HG03457 (cell line): ENCODE measurements at regions not wholly inside any gene's neighbourhood (a gene's known extent, or its start where the extent isn't known, plus 50 kb on each side); places are given as distances from the start of the nearest gene placed in this dataset.

Source experiments
- ATAC-seq: cut with Tn5 transposase; IDR thresholded peaks from one replicate; pipeline ENCODE4 v1.9.1; 2021; ENCODE audit warnings: moderate number of reproducible peaks; ENCODE audit not compliant: unreplicated experiment

DNA sequence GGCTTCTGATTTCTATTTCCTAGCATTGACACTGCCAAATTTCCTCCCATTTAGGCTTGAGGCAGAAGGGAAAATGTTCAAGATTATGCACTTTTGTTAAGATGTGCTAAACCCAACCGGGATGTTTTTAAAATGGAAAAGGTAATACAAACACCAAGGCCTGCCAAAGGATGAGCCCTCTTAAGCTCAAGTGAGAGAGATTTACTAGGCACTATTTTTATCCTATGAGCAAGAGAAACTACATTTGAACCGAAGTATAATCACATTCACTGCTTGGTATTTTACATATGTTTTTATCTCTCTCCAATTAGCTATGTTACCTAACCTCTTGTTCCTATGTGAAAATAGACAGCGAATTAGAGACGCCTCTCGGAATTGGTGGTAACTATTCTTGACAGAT, 295.8 kb downstream of the GABRB3 start:
- no peak for ATAC-seq

GRCh38 chr15:26475554-26475953, 297.3 kb downstream of the GABRB3 start:
- ATAC-seq: no peak

DNA sequence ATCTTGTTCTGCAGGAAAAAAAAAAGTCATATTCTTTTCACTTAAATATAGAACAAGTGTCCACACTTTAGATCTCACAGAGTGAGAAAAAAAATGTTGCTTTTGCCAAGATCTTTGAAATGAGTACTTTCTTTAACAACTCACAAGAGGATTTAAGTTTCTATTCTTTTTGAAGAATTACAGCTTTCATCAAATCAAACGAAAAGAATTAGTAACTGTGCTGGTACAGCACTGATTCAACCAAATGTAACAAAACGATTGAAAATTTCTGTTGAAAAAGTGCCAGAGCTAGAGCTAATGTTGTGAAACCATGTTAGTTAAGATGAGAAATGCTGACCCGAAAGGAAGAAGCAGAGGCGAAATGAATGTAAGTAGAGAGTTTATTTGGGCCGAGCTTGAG, 300.2 kb downstream of the GABRB3 start:
- no peak for ATAC-seq

GRCh38 chr15:26461847-26462608, 310.8 kb downstream of the GABRB3 start:
- ATAC-seq: no peak

DNA sequence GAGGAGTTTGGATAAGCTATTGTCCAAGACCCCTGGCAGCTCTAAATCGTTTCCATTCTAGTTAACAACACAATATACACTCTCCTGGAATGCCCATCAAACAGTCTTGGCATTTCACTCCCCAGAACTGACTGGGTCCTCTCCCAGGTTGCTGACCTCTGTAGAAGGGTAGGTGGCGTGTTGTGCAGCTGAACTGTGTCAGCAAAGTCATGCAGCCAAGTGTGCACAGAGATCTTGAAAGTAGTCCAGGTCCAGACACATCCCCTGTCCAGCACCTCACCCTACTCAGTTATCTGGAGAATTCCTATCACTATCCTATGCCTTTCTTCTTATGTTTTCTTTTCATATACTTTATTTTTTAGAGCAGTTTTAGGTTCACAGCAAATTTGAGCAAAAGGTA, 312.7 kb downstream of the GABRB3 start:
- no peak for ATAC-seq

- no peak for ATAC-seq
Measured at GRCh38 chr15:26455828-26456227, 317.0 kb downstream of the GABRB3 start.

GRCh38 chr15:26453914-26454313, 319.0 kb downstream of the GABRB3 start:
- ATAC-seq: no peak

DNA sequence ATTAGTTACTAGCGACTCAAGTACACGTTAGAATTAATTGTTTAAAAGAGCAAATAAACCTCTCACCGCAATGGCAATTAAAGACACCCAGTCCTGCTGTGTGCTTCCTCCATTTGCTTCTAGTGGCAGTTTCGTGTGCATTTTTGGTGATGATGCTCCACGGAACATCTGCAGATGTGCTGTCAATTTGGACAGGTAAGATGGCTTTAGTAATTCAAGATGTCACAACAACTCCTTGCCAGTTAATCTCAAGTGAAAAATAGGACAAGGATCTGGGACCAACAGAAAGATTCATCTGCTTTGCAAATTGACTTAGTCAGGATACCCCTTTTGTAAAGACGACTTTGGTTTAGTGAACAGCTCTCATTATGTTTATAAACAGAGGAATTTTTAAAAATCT, 320.9 kb downstream of the GABRB3 start:
- no peak for ATAC-seq

DNA sequence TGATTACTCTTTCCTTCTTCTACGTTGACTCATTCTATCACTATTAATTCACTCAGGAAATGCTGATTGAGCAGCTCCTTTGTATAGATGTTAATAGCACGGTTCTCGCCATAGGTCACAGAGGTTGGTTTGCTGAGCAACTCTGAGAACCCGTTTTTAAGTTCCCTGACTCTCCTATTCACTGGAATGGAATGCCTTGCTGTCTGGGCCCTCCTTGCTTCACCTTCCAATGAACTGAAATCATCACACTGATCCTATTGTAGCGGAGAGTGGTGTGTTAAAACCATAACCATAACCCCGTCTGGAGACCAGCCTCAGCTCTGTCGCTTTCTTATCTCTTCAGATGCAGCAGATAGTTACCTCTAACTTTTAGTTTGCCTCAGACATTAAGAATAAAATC, 323.6 kb downstream of the GABRB3 start:
- no peak for ATAC-seq

DNA sequence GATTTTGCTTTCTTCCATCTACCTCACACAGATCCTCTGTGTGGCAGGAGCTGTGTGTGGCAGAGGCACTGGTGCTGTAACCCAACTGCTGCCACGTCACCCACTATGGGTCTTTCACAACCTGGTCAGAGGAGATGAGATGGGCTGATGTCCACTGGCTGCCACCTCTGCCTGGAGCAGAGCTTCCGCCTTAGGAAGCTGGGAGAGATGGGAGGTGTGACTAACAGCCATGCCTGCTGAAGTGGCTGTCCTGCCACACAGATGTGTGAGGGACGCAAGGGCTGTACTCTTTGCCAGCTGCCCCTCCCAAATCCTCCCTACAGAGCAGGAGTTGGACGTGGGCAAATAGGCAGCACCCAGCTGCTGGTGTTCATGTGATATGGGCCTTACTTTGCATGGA, 329.5 kb downstream of the GABRB3 start:
- no peak for ATAC-seq

GRCh38 chr15:26442680-26443079, 330.2 kb downstream of the GABRB3 start:
- ATAC-seq: no peak

GRCh38 chr15:26439681-26440080, 333.2 kb downstream of the GABRB3 start:
- no peak for ATAC-seq

DNA sequence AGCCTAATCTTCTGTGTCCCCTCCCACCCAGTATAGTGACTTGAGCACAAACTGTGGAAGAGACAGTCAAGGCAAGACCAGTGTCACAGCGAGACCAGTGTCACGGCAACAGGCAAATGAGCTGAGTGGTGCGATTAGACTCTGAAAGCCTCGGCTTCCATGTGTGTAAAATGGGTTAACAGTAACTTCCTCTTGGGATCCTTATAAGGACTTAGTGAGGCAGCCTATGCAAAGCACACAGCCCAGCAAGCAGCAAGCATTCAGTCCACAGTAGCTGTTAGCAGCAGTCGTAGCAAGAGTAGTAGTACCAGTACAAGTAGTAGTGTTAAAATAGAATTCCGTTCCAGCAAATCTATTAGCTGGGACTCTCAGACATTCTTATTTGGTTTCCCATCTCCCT, 334.1 kb downstream of the GABRB3 start:
- no peak for ATAC-seq

DNA sequence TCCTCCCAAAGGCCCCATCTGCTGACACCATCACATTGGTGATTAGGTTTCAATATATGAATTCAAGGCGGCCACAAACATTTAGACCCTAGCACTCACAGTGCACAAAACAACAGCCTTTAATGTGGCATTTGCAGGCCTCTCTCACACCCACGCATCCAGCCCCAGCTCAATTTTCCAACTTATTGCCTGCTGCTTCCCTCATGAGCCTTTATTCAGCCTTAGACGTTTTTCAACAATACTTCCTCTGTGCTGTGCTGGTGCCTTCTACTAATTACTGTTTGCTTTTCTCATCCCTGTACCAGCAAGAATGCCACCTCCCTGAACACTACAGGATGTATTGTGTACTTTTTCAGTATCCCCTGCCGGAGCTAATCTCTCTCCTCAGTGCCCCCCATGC, 334.6 kb downstream of the GABRB3 start:
- no peak for ATAC-seq

- no peak for ATAC-seq
Measured at GRCh38 chr15:26433818-26434217, 339.0 kb downstream of the GABRB3 start.

- ATAC-seq: no peak
Measured at GRCh38 chr15:26433060-26433459, 339.8 kb downstream of the GABRB3 start.

DNA sequence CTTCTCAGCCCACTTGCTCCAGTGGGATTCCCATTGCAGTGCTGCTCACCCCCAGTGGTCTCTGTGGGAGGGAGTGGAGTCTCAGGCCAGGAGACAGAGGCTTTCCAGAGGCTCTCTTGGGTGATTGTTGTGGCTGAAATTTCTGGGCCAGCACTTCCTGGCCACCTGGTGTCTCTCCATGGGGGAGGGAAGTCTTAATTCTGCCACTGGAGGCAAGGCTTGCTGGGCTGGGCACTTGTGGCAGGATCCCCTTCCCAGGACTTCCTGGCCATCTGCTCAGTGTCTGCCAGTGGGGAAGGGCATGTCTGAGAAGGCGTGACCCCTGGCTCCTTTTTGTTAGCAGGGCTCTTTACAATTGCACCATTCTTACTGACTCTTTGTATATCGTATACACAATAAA, 351.8 kb downstream of the GABRB3 start:
- ATAC-seq: no peak

- ATAC-seq: no peak
Measured at GRCh38 chr15:26395624-26396023, 377.2 kb downstream of the GABRB3 start.

DNA sequence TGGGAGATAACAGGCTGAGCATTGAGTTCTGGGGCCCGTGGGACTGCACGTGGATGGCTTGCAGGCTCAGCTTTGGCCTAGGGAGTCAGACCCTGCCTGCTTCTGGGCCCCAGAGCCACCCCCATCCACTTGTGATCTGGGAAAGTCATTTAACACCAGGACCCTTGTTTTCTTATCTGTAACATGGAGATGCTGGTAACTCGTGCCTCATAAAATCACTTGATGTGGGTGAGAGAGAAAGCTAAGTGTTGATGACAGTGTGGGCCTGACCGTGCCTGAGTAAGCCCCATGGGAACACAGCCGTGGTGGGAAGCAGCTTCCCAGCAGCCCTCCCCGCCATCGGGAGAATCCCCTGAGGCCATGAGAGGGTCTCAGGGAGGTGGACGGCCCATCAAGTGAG, 378.1 kb downstream of the GABRB3 start:
- no peak for ATAC-seq

GRCh38 chr15:26392956-26393355, 379.9 kb downstream of the GABRB3 start:
- ATAC-seq: no peak

GRCh38 chr15:26391567-26392194, 381.2 kb downstream of the GABRB3 start:
- ATAC-seq: no peak

- ATAC-seq: no peak
Measured at GRCh38 chr15:26382444-26383072, 390.3 kb downstream of the GABRB3 start.
